ENCODE measurements at regions not wholly inside any gene's neighbourhood (a gene's known extent, or its start where the extent isn't known, plus 50 kb on each side); places are given as distances from the start of the nearest gene placed in this dataset.

DNA sequence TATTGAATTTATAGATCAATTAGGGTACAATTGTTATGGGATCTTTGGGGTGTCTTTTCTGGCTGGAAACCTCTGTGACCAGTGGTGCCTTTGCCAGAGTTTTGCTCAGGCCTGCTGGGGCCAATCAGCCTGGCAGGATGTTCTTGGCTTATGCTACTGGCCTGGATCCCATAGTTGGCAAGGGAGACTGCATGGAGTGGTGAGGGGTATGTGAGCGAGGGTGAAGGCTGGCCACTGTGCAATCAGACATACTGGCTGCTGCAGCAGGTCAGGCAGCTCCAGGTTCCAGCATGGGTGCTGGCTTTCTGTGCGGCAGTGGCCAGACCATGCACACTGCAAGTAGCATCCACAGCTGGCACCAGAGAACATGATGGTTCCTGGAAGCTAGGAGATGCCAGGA is 1053.2 kb upstream of the GBE1 start:
- TF ChIP-seq, protein P1, sequence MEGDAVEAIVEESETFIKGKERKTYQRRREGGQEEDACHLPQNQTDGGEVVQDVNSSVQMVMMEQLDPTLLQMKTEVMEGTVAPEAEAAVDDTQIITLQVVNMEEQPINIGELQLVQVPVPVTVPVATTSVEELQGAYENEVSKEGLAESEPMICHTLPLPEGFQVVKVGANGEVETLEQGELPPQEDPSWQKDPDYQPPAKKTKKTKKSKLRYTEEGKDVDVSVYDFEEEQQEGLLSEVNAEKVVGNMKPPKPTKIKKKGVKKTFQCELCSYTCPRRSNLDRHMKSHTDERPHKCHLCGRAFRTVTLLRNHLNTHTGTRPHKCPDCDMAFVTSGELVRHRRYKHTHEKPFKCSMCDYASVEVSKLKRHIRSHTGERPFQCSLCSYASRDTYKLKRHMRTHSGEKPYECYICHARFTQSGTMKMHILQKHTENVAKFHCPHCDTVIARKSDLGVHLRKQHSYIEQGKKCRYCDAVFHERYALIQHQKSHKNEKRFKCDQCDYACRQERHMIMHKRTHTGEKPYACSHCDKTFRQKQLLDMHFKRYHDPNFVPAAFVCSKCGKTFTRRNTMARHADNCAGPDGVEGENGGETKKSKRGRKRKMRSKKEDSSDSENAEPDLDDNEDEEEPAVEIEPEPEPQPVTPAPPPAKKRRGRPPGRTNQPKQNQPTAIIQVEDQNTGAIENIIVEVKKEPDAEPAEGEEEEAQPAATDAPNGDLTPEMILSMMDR (IDR thresholded peaks at IDR 0.05; ENCODE audit: unreplicated experiment): no peak
- no peak for DNase-seq (ENCODE audit: low spot score)
- peaks cover 6% of the 10 kb centered on the region for H3K36me3 Mint-ChIP-seq (ENCODE audit: low read depth, unreplicated experiment)
- no peak overlapping the region for H3K4me3 Mint-ChIP-seq (ENCODE audit: unreplicated experiment)
- H3K4me1 Mint-ChIP-seq (ENCODE audit: unreplicated experiment): no peaks in the 10 kb centered on the region
- peaks cover 6% of the 10 kb centered on the region for H3K9me3 Mint-ChIP-seq (ENCODE audit: unreplicated experiment)
- peaks cover 2% of the 10 kb centered on the region for H3K27me3 Mint-ChIP-seq (ENCODE audit: unreplicated experiment)
- no peak overlapping the region for H3K27ac Mint-ChIP-seq (ENCODE audit: unreplicated experiment)

DNA sequence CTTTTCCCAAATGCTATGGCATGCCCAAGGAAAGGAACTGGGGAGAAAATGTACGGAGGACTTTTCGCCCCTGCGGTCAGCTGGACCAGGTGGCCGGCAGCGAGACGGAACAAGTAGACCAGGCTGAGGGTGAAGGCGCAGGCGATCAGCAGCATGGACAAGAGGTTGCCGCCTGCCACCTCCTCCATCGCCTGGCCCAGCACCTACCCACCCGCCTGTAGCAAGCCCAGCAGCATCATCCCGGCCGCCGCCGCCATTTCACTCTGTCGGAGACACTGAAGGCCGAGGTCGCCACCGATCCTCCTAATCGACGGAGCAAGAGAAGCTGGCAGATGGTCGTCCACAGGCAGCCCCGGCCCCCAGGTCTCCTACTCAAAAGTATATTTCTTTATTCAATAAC is 1046.3 kb upstream of the GBE1 start:
- no peaks in the 10 kb centered on the region for H3K9me3 Mint-ChIP-seq (ENCODE audit: unreplicated experiment)
- no peak for DNase-seq (ENCODE audit: low spot score)
- H3K27me3 Mint-ChIP-seq (ENCODE audit: unreplicated experiment): no peaks in the 10 kb centered on the region
- no peak overlapping the region for H3K4me3 Mint-ChIP-seq (ENCODE audit: unreplicated experiment)
- no peaks in the 10 kb centered on the region for H3K36me3 Mint-ChIP-seq (ENCODE audit: low read depth, unreplicated experiment)
- H3K27ac Mint-ChIP-seq (ENCODE audit: unreplicated experiment): no peak overlapping the region
- no peaks in the 10 kb centered on the region for H3K4me1 Mint-ChIP-seq (ENCODE audit: unreplicated experiment)
- TF ChIP-seq, protein P1 (IDR thresholded peaks at IDR 0.05; ENCODE audit: unreplicated experiment): no peak

DNA sequence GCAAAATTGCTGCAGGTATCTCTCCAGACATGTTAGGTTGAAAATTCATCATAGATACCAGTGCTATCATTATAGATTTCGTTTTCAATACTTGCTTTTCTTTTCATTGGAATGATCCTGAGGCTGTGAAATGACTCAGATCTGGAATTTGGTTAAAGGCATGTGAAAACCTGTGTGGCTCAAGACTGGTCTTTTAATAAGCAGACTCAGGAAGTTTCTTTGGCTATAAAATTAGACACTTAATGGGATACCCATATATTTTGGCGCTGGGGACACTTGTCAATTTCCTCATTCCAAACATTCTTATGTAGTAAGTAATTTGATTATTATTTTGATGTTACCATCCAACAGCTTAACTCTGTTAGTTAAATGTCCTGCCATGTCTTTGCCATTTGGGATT is 1041.1 kb upstream of the GBE1 start:
- H3K36me3 Mint-ChIP-seq (ENCODE audit: low read depth, unreplicated experiment): no peaks in the 10 kb centered on the region
- no peak for DNase-seq (ENCODE audit: low spot score)
- H3K4me1 Mint-ChIP-seq (ENCODE audit: unreplicated experiment): no peaks in the 10 kb centered on the region
- no peaks in the 10 kb centered on the region for H3K27me3 Mint-ChIP-seq (ENCODE audit: unreplicated experiment)
- H3K27ac Mint-ChIP-seq (ENCODE audit: unreplicated experiment): no peak overlapping the region
- TF ChIP-seq, protein P1 (IDR thresholded peaks at IDR 0.05; ENCODE audit: unreplicated experiment): no peak
- H3K9me3 Mint-ChIP-seq (ENCODE audit: unreplicated experiment): no peaks in the 10 kb centered on the region
- H3K4me3 Mint-ChIP-seq (ENCODE audit: unreplicated experiment): no peak overlapping the region

DNA sequence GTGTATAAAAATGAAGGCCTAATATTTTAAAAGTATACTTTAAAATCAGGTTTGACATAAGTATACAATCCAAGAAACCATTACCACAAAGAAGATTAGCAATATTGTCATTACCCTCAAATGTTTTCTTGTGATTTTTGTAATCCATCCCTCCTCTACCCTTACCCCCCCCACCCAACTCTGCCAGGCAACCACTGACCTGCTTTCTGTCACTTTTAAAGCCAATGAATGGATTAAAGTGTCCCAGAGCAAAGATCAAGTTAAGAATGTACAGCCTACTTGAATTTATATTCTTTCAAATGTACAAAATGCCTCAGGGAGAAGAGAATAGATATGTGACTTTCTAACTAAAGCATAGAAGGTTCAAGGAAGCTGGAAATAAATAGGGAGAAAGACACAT is 1038.8 kb upstream of the GBE1 start:
- H3K36me3 Mint-ChIP-seq (ENCODE audit: low read depth, unreplicated experiment): no peaks in the 10 kb centered on the region
- H3K27ac Mint-ChIP-seq (ENCODE audit: unreplicated experiment): no peak overlapping the region
- no peaks in the 10 kb centered on the region for H3K9me3 Mint-ChIP-seq (ENCODE audit: unreplicated experiment)
- no peaks in the 10 kb centered on the region for H3K27me3 Mint-ChIP-seq (ENCODE audit: unreplicated experiment)
- no peak overlapping the region for H3K4me3 Mint-ChIP-seq (ENCODE audit: unreplicated experiment)
- no peaks in the 10 kb centered on the region for H3K4me1 Mint-ChIP-seq (ENCODE audit: unreplicated experiment)
- TF ChIP-seq, protein P1 (IDR thresholded peaks at IDR 0.05; ENCODE audit: unreplicated experiment): no peak
- DNase-seq (ENCODE audit: low spot score): no peak

DNA sequence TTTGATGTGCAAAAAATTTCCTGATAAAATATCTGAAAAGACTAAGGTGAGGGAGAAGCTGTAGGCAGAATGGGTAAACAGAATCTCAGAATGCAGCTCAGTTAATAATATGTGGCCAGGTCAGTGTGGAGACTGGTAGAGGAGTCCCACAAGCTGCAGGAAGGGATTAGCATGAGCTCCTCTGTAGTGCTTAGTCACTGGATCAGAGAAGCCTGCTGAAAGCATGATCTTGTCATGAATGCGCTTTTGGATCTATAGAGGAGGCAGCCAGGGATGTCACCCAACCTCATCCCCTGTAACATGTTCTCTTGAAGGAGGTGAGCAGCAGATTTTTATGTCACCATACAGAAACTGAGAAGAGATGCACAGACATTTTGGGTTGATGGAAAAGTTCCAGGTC is 1035.3 kb upstream of the GBE1 start:
- H3K27me3 Mint-ChIP-seq (ENCODE audit: unreplicated experiment): no peaks in the 10 kb centered on the region
- TF ChIP-seq, protein P1 (IDR thresholded peaks at IDR 0.05; ENCODE audit: unreplicated experiment): no peak
- no peak overlapping the region for H3K27ac Mint-ChIP-seq (ENCODE audit: unreplicated experiment)

More for the DNA sequence above, 1035.3 kb upstream of the GBE1 start:
- no peak overlapping the region for H3K4me3 Mint-ChIP-seq (ENCODE audit: unreplicated experiment)
- DNase-seq (ENCODE audit: low spot score): no peak
- no peaks in the 10 kb centered on the region for H3K9me3 Mint-ChIP-seq (ENCODE audit: unreplicated experiment)
- H3K36me3 Mint-ChIP-seq (ENCODE audit: low read depth, unreplicated experiment): no peaks in the 10 kb centered on the region
- H3K4me1 Mint-ChIP-seq (ENCODE audit: unreplicated experiment): no peaks in the 10 kb centered on the region
